Mesothelial cell of epicardium (in vitro differentiated cells): ENCODE measurements at regions not wholly inside any gene's neighbourhood (a gene's known extent, or its start where the extent isn't known, plus 50 kb on each side); places are given as distances from the start of the nearest gene placed in this dataset.

Experiments
- DNase-seq, 2 experiments: peaks; one replicate each; pipeline ENCODE4 v3.0.0; 2021; ENCODE audit warnings: low spot score in 2 of 2; ENCODE audit not compliant: unreplicated experiment in 2 of 2
- H3K27ac Mint-ChIP-seq: 2 replicates; pipeline ENCODE4 v1.8.0; 2021; ENCODE audit warnings: mixed read lengths
- H3K27me3 Mint-ChIP-seq: 2 replicates; pipeline ENCODE4 v1.8.0; 2021; ENCODE audit warnings: low read depth, mixed read lengths
- H3K36me3 Mint-ChIP-seq: 2 replicates; pipeline ENCODE4 v1.8.0; 2021; ENCODE audit warnings: mixed read lengths
- H3K4me1 Mint-ChIP-seq: 2 replicates; pipeline ENCODE4 v1.8.0; 2021; ENCODE audit warnings: mixed read lengths
- H3K4me3 Mint-ChIP-seq: 2 replicates; pipeline ENCODE4 v1.8.0; 2021; ENCODE audit warnings: mild to moderate bottlenecking, moderate library complexity, mixed read lengths
- H3K9me3 Mint-ChIP-seq: 2 replicates; pipeline ENCODE4 v1.8.0; 2021; ENCODE audit warnings: mixed read lengths
- CTCF ChIP-seq: fragments of 200-600 bp; sonication (generic); IDR thresholded peaks from one replicate; pipeline ENCODE4 v1.5.0; 2021; ENCODE audit warnings: antibody characterized with exemption; ENCODE audit not compliant: unreplicated experiment

- Mint-ChIP-seq H3K27ac (no peak overlapping the region), H3K27me3 (peaks cover 5% of the 10 kb centered on the region), H3K36me3 (no peaks in the 10 kb centered on the region), H3K4me3 (no peak overlapping the region), H3K9me3 (no peaks in the 10 kb centered on the region), H3K4me1 (no peaks in the 10 kb centered on the region)
- no peak for DNase-seq
- no peak for TF ChIP-seq CTCF
Observed at GRCh38 chr4:14863418-14864364, 138.6 kb upstream of the CPEB2 start.

- TF ChIP-seq CTCF, result no peak
- H3K27me3 Mint-ChIP-seq, result peaks cover 4% of the 10 kb centered on the region
- no peaks in the 10 kb centered on the region for H3K4me1 Mint-ChIP-seq
- no peaks in the 10 kb centered on the region for H3K9me3 Mint-ChIP-seq
- no peak for DNase-seq
- H3K36me3 Mint-ChIP-seq, result no peaks in the 10 kb centered on the region
- H3K4me3 Mint-ChIP-seq, result no peak overlapping the region
- no peak overlapping the region for H3K27ac Mint-ChIP-seq
Observed at GRCh38 chr4:14864365-14865030, 137.8 kb upstream of the CPEB2 start.

- no peak for DNase-seq
- Mint-ChIP-seq H3K27me3 (peaks cover 2% of the 10 kb centered on the region), H3K9me3 (no peaks in the 10 kb centered on the region), H3K36me3 (no peaks in the 10 kb centered on the region), H3K4me1 (no peaks in the 10 kb centered on the region), H3K27ac (no peak overlapping the region), H3K4me3 (no peak overlapping the region)
- TF ChIP-seq CTCF, result no peak
Observed at GRCh38 chr4:14865031-14865366, 137.3 kb upstream of the CPEB2 start.

- no peak for TF ChIP-seq CTCF
- peaks cover 2% of the 10 kb centered on the region for H3K27me3 Mint-ChIP-seq
- H3K4me3 Mint-ChIP-seq, result no peak overlapping the region
- H3K9me3 Mint-ChIP-seq, result no peaks in the 10 kb centered on the region
- no peak overlapping the region for H3K27ac Mint-ChIP-seq
- no peak for DNase-seq
- no peaks in the 10 kb centered on the region for H3K36me3 Mint-ChIP-seq
- no peaks in the 10 kb centered on the region for H3K4me1 Mint-ChIP-seq
Observed at GRCh38 chr4:14865804-14866203, 136.5 kb upstream of the CPEB2 start.

- no peak for DNase-seq
- no peaks in the 10 kb centered on the region for H3K4me1 Mint-ChIP-seq
- H3K4me3 Mint-ChIP-seq, result no peak overlapping the region
- TF ChIP-seq CTCF, result no peak
- H3K27me3 Mint-ChIP-seq, result peaks cover 2% of the 10 kb centered on the region
- H3K9me3 Mint-ChIP-seq, result no peaks in the 10 kb centered on the region
- H3K36me3 Mint-ChIP-seq, result no peaks in the 10 kb centered on the region
- no peak overlapping the region for H3K27ac Mint-ChIP-seq
Observed at GRCh38 chr4:14867847-14868246, 134.4 kb upstream of the CPEB2 start.
